ENCODE measurements at regions not wholly inside any gene's neighbourhood (a gene's known extent, or its start where the extent isn't known, plus 50 kb on each side); places are given as distances from the start of the nearest gene placed in this dataset.

DNA sequence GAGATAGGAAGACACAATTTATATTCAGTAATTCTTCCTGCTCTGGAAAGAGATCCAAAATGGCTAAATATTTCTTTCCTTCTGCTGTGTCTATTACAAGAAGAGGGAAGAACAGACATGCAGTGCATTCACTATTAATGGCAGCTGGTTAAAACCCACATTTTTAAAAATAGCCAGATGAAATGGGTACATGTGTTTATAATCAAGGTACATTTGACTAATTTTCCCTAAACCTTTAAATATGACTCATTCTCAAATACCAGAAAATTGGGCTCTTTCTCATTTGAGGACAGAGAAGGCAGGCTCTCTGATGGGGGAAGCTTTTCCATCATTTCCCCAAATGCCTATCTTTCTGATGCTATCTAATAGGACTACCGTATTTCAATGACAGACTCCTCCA, 215.7 kb upstream of the HABP2 start:
- peaks cover 6% of the 10 kb centered on the region for H3K9me3 ChIP-seq
- H3K27me3 ChIP-seq (ENCODE audit: insufficient read depth in 3 of 3, low read length in 2 of 3) = no peaks in the 10 kb centered on the region
- no peaks in the 10 kb centered on the region for H3K4me1 ChIP-seq
- no peak for DNase-seq
- intact Hi-C loops (cut with DNase I) = no loop called here
- no peak overlapping the region for H3K4me3 ChIP-seq
- no peak overlapping the region for H3K27ac ChIP-seq
- TF ChIP-seq CTCF (IDR thresholded peaks at IDR 0.05) = no peak
- WGBS, 3 donors = 92 to 100% (median 97%) methylated on average over 1 of the region's 1 CpG
- H3K36me3 ChIP-seq (ENCODE audit: insufficient read depth in 1 of 2, low read depth in 1 of 2) = no peaks in the 10 kb centered on the region
- ATAC-seq = no peak

GRCh38 chr10:113339121-113339520, 213.7 kb upstream of the HABP2 start:
- Histone ChIP-seq H3K9me3 (peaks cover 2% of the 10 kb centered on the region), H3K27me3 (ENCODE audit: insufficient read depth in 3 of 3, low read length in 2 of 3) (no peaks in the 10 kb centered on the region), H3K4me3 (no peak overlapping the region), H3K4me1 (no peaks in the 10 kb centered on the region), H3K36me3 (ENCODE audit: insufficient read depth in 1 of 2, low read depth in 1 of 2) (no peaks in the 10 kb centered on the region), H3K27ac (no peak overlapping the region)
- TF ChIP-seq CTCF (IDR thresholded peaks at IDR 0.05) = no peak
- WGBS, 3 donors = 86 to 89% (median 87%) methylated on average over 5 of the region's 5 CpGs
- DNase-seq (no peak), ATAC-seq (no peak)
- intact Hi-C loops (cut with DNase I) = no loop called here

GRCh38 chr10:113340282-113340681, 212.6 kb upstream of the HABP2 start:
- ATAC-seq = no peak
- no peak for DNase-seq
- Histone ChIP-seq H3K27me3 (ENCODE audit: insufficient read depth in 3 of 3, low read length in 2 of 3) (no peaks in the 10 kb centered on the region), H3K9me3 (no peaks in the 10 kb centered on the region), H3K4me1 (no peaks in the 10 kb centered on the region), H3K4me3 (no peak overlapping the region), H3K36me3 (ENCODE audit: insufficient read depth in 1 of 2, low read depth in 1 of 2) (no peaks in the 10 kb centered on the region), H3K27ac (no peak overlapping the region)
- WGBS, 3 donors = 40 to 59% (median 46%) methylated on average over 5 of the region's 5 CpGs
- no peak for TF ChIP-seq CTCF (IDR thresholded peaks at IDR 0.05)
- intact Hi-C loops (cut with DNase I) = no loop called here

DNA sequence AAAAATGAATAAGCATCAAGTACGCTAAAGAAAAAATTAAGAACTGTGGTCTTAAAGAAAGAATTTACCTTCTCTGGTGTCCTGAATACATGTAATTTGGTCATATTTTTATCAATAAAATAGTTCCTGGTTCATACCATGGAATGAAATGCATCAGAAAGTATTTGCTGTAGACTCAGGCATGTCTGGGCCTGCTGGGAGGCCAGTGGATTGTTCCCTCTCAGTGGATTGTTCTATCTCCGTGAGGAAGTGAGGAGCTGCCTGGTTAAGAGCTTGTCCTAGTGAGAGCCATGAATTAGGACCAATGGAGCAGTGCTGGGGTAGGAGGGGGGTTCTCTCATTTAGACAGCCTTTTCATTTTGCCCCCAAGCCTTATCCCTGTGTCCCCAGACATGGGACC, 211.7 kb upstream of the HABP2 start:
- TF ChIP-seq CTCF (IDR thresholded peaks at IDR 0.05) = no peak
- DNase-seq = no peak
- Histone ChIP-seq H3K27ac (no peak overlapping the region), H3K9me3 (no peaks in the 10 kb centered on the region), H3K27me3 (ENCODE audit: insufficient read depth in 3 of 3, low read length in 2 of 3) (no peaks in the 10 kb centered on the region), H3K36me3 (ENCODE audit: insufficient read depth in 1 of 2, low read depth in 1 of 2) (no peaks in the 10 kb centered on the region), H3K4me3 (no peak overlapping the region), H3K4me1 (no peaks in the 10 kb centered on the region)
- WGBS, 3 donors = 90 to 99% (median 98%) methylated on average over 2 of the region's 2 CpGs
- intact Hi-C loops (cut with DNase I) = no loop called here
- ATAC-seq = no peak

DNA sequence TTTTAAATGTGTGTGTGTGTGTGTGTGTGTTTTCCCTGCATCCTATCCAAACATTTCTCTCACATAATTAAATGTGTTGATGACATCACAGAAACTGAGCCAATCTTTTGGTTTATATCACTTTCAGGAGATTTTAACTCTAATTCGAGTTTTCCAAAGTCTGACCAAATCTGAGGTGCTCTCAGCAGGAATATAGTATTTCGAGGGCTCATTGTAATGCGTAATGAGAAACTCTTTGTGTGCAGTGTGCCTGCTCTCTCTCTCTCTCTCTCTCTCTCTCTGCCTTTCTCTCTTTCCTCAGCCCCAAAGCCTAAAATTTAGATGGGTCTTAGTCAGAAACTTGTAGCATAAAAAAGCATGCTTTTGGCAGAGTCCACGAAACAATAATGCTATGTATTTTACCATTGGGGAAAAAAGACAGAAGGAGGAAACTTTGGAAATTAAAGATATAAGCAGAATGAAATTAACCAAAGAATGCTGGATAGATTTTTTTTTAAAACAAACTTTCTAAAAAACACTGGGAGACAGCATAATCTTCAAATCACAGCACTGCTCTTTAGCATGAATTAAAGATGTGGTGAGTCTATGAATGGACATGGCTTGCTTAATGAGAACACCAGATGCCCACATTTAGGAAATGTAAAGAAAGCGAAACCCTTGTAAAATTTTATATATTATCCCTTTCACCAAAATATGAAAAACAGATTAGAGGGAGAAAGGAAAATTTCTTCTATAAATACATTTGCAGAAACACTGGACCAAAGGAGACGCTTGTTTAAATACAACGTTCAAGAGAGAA, 206.8 kb upstream of the HABP2 start:
- no peak for TF ChIP-seq CTCF (IDR thresholded peaks at IDR 0.05)
- no peak for DNase-seq
- no peaks in the 10 kb centered on the region for H3K9me3 ChIP-seq
- no peaks in the 10 kb centered on the region for H3K36me3 ChIP-seq (ENCODE audit: insufficient read depth in 1 of 2, low read depth in 1 of 2)
- no peak overlapping the region for H3K27ac ChIP-seq
- H3K4me3 ChIP-seq = no peak overlapping the region
- 74 to 80% (median 77%) methylated on average over 7 of the region's 7 CpGs for WGBS, 3 donors
- no peaks in the 10 kb centered on the region for H3K27me3 ChIP-seq (ENCODE audit: insufficient read depth in 3 of 3, low read length in 2 of 3)
- ATAC-seq = no peak
- intact Hi-C loops (cut with DNase I) = no loop called here
- H3K4me1 ChIP-seq = peaks cover 5% of the 10 kb centered on the region

All from psoas muscle (tissue), 7 donors.